ENCODE measurements at regions not wholly inside any gene's neighbourhood (a gene's known extent, or its start where the extent isn't known, plus 50 kb on each side); places are given as distances from the start of the nearest gene placed in this dataset.

- DNase-seq = no peak
Observed at GRCh38 chr2:195606179-195606578, 50.8 kb upstream of the SLC39A10 start.

GRCh38 chr2:195604706-195605105 is 52.3 kb upstream of the SLC39A10 start:
- DNase-seq = no peak

DNA sequence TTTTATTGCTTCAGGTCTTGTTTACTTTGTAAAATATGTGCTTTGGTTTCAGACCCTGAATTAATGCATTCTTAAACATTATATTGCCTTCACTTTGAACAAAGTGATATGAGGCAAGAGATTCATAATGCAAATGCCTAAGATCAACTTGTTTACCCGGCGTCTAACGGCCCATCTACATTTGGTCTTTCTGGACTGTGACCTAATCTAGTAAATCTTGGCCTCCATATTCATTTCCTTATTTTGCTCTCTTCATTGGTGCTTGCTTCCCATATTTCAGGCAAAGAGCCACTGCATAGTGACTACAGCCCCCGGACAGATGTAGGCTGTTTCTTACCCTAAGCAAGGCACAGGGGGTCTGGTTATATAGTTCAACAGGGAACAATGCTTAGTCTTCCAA is 53.0 kb upstream of the SLC39A10 start:
- DNase-seq = no peak

DNA sequence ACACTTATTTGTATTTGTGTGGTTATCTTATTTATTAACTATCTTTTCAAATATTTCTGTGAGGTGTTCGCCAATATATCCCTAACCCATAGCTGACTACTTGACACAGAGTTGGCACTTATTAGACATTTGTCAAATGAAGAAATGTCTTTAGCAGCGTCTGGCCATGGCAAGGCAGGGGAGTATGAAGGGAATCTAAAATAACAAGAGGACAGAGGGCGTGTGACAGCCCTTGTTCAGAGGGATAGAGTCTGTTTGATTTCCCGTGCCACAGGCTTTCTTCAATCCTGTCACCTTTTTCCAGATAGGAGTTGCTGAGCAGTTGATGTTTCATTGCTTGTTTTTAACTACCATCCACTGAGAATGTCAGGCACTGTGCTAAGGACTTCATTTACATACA is 53.6 kb upstream of the SLC39A10 start:
- DNase-seq = no peak

DNA sequence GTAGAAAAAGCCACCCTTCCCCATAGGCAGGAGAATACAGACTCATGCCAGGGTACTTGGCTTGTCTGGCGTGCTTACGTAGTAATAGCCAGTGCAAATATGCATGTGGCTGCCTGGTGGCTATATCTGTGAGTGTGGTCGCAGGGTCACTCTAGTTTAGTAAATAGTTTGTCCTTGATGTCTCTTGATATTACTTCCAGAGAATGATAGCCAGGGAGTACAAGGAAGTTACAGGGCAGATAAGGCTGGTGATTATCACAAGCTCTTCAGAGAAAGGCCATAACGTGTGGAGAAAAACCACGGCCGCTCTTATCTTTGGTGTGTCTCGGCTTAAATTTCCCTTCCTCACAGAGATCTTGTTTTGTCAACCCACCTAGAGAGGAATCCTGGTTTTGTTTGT is 54.3 kb upstream of the SLC39A10 start:
- no peak for DNase-seq

- DNase-seq = no peak
Observed at GRCh38 chr2:195601361-195601760, 55.7 kb upstream of the SLC39A10 start.

DNA sequence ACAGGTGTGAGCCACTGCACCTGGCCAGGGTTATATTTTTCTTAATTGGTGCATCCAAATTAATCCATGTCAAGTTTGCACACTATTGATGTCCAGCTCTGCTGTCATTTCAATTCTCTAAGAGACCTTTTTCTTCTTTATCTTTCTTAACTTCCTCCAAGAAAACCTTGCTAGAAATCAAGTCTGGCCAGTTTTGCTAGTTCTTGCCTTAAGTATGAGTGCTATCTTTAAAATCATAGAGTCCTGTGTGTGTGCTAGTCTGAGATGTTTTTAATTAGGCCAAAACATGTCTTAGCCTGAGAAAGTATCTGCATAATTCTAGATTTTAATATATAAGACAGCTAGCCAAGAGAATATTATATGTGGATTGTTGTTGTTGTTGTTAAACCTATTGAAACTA is 56.2 kb upstream of the SLC39A10 start:
- no peak for DNase-seq

GRCh38 chr2:195596840-195597239 is 60.2 kb upstream of the SLC39A10 start:
- DNase-seq = no peak

- no peak for DNase-seq
Observed at GRCh38 chr2:195595825-195596224, 61.2 kb upstream of the SLC39A10 start.

DNA sequence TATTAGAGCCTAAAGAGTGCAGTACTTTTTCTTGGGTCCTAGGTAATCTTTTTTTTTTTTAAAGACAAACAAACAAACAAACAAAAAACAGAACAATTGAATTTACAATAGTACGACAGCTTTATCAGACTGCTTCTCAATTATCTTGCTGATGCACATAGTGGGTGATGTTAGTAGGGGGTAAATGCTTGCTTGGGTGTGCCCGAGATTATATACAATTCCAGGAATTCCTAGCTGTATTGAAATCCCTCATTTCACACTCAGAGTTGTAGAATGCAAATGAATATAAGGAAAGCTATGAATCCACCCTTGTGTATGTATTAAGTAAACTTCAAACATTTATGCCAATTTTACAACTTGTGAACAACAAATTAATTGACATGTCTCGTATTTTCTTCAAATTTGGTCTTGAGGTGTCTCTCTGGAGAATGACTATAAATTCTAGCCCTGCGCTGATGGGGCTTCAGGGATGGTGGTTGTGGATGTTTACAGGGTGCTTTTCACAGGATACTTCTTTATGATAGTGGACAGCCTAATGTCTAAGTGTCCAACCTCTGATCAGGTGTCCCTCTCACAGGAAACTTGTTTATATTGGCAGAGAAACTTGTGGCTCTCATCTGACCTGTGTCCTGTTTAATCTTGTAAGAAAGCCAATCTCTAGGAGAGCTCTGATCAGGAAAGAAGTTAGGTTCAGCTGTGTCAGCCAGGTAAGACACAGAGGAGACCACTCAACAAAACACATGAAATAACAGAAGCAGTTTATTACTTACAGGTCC is 61.9 kb upstream of the SLC39A10 start:
- no peak for DNase-seq

DNA sequence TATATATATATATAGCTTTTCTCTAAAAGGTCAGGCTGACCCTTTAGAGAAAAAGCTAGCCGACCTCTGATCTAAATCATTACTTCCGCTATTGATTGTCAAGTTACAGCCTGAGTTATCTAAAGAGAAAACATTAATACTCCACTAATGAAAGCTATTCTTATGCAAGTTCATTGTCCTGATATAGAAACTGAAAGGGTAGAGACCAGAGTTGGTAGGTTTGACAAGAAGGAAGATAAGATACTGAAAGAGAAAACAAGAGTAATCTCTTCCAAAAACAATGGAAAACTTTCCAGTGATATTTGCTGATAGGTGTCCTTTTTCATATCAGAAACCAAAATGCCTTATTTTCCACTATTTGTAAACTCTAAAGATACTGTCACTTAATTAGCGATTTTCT is 62.8 kb upstream of the SLC39A10 start:
- DNase-seq = no peak

DNA sequence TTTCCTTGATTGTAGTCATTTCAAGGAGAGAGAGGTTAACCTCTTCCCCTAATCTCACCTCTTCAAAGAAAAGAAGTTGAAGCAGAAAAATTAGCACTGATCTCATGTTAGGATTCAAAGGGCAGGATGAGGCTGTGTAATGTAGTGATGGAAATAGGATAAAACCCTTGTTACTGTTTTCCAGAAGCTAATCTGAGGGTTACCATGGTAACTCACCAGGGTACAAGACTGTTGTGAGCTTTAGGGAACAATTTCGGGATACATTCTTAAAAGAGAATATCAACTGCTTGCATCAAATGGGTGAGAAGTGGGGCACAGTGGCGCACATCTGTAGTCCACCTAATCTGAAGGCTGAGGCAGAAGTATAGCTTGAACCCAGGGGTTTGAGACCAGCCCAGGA is 64.9 kb upstream of the SLC39A10 start:
- peak in 4 of 56 donors; percentile 3 to 9 (median 5) for DNase-seq

- DNase-seq = no peak
Observed at GRCh38 chr2:195590861-195591205, 66.2 kb upstream of the SLC39A10 start.

GRCh38 chr2:195590199-195590860 is 66.7 kb upstream of the SLC39A10 start:
- no peak for DNase-seq

DNA sequence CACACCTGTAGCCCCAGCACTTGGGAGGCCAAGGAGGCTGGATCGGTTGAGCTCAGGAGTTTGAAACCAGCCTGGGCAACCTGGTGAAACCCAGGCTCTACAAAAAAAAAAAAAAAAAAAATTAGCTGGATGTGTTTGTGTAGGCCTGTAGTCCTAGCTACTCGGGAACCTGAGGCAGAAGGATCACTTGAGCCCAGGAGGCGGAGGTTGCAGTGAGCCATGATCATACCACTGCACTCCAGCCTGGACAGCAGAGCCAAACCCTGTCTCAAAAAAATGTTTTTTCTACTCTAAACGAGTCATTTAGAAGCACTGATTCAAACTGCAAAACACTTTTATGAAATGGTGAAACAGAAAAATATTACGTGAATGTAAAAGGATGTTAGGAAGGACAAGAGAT is 69.1 kb upstream of the SLC39A10 start:
- no peak for DNase-seq

- DNase-seq = no peak
Observed at GRCh38 chr2:195586062-195586714, 70.8 kb upstream of the SLC39A10 start.

DNA sequence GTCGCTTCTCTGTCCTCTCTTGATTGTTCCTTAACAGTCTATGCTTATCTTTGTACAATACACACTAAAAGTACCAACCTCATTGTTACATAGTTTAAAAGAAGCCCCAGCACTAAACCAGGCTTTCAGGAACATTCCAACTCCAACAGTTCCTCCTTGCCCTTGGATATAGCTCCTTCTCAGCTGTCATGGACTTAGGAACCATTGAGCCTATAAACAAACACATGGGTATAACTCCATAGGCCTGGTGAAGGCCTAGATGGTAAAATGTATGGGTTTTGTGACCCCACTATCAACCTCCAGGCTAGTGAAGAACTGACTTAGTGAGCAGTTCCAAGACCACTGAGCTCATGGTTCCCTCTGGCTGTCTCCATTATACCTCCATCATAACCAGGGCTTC is 74.8 kb upstream of the SLC39A10 start:
- no peak for DNase-seq

DNA sequence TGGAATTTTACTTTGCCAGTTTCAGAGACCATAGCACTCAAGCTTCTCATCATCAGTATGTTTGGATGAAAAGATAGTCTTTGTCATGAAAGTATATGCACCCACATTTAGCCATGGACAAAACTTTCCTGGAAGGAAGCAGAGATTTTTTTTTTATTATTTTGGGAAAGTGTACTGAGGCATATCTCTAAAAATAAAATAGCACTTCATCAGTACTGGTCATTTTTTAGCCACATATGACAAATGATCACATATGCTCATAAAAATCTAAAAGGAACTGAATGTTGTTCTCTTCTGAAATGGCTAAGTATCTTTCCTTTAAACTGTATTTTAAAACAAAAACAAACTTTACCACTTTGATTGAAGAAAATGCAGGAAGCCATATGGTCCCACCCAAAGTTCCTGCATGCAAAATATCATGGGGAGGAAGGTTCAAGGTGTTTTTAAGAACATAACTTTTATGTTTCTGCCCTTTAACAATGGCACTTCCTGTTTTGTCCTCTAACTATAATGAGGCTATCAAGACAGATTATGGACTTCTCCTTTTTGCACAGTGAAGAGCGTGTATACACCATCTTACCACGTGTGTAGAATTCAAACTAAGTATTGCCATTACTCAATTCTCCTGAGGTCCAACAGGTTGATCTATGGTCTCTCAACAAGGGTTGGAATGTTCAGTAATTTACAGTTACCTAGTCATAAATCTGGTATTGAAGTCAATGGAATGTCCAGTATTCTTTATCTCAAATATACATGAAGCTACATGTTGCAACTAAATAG is 77.1 kb upstream of the SLC39A10 start:
- no peak for DNase-seq

DNA sequence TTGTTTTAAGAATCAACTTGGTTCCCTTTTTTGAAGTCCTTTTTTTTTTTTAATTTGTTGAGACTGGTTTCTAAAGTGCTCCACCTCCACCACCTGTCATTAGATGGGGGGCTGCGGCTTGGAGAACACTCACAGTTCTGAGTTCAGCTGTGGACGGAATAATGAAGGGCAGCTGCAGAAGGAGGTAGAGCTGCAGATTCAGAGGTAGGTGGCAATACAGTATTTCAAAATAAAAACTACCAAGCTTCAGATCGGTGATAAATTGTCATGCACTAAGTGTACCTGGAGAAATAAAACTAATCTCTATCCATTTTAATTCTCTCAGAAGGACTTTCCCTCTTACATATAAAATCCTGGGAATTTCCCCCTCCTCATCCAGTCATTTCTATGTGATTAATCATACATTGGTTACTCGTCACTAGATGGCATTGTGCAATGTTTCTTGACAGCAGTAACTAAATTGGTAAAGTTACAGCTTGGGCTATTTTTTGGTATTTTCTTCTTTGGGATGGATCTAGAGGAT is 81.1 kb upstream of the SLC39A10 start:
- DNase-seq = no peak

GRCh38 chr2:195575016-195575415 is 82.0 kb upstream of the SLC39A10 start:
- DNase-seq = no peak

GRCh38 chr2:195574312-195574711 is 82.7 kb upstream of the SLC39A10 start:
- no peak for DNase-seq

Measured in nucleus accumbens (tissue), 56 donors.